Endothelial cell of umbilical vein (primary cell): ENCODE measurements at regions not wholly inside any gene's neighbourhood (a gene's known extent, or its start where the extent isn't known, plus 50 kb on each side); places are given as distances from the start of the nearest gene placed in this dataset.

ENCODE experiments used
- BruUV-seq: library from RNA; stranded (reverse); fragments of 400-500 nt; replicated peaks from 2 replicates; lab custom pipeline; 2021; lab: Mats Ljungman, UMichigan
- CTCF ChIA-PET: fragments of 300-600, 350-600 bp; sonication (Branson Sonifier 250); formaldehyde crosslinking; loops from one replicate; lab custom pipeline; 2021; ENCODE audit warnings: antibody characterized with exemption, inconsistent platforms; lab: Charles Lee
- POLR2A ChIA-PET: fragments of 300-600, 350-600 bp; sonication (Branson Sonifier 250); formaldehyde crosslinking; loops from one replicate; lab custom pipeline; 2021; ENCODE audit warnings: antibody characterized with exemption, inconsistent platforms; lab: Charles Lee
- DNase-seq: peaks from one replicate; pipeline ENCODE4 v3.0.0-alpha.2; 2011; ENCODE audit warnings: low read depth, low spot score
- FAIRE-seq: peaks from 2 replicates; lab custom pipeline; 2011; peaks lifted over from hg19 to GRCh38; lab: Jason Lieb, UNC
- H2AFZ ChIP-seq: 2 replicates; pipeline ENCODE4 v1.6.0; 2012; ENCODE audit warnings: low read depth, low read length, control low read depth, inconsistent platforms
- H3K27ac ChIP-seq: 2 replicates; pipeline ENCODE4 v1.5.1; 2011; ENCODE audit warnings: low read depth, mild to moderate bottlenecking, control low read depth, low read length, moderate library complexity; ENCODE audit not compliant: insufficient read depth
- H3K27me3 ChIP-seq, 2 experiments: 2 replicates each; pipeline versions ENCODE4 v1.6.0 to v1.6.1; 2011; ENCODE audit warnings: low read length in 2 of 2, mixed read lengths in 1 of 2; ENCODE audit not compliant: control insufficient read depth in 2 of 2, insufficient read depth in 2 of 2
- H3K36me3 ChIP-seq, 2 experiments: 2 replicates in 1 of 2; 3 replicates in 1 of 2; pipeline ENCODE4 v1.5.1; 2011; ENCODE audit warnings: low read length in 2 of 2, mild to moderate bottlenecking in 1 of 2, moderate library complexity in 1 of 2; ENCODE audit not compliant: control insufficient read depth in 2 of 2, insufficient read depth in 2 of 2; ENCODE audit errors: extremely low read depth in 1 of 2
- H3K4me1 ChIP-seq: 3 replicates; pipeline ENCODE4 v1.5.1; 2011; ENCODE audit warnings: mild to moderate bottlenecking, low read length; ENCODE audit not compliant: control insufficient read depth, insufficient read depth; ENCODE audit errors: extremely low read depth
- H3K4me2 ChIP-seq: 2 replicates; pipeline ENCODE4 v1.6.1; 2011; ENCODE audit warnings: low read length, control low read depth, mixed read lengths; ENCODE audit not compliant: insufficient read depth
- H3K4me3 ChIP-seq, 3 experiments: fragments of 200-600 bp in 1 of 3; sonication (generic), shearing (Covaris generic) in 1 of 3; replicated peaks in 1 of 3; 2 replicates each; pipeline ENCODE4 v1.5.1; 2011 to 2016; ENCODE audit warnings: control low read depth in 3 of 3, low read length in 3 of 3, mild to moderate bottlenecking in 2 of 3, inconsistent platforms in 1 of 3, low read depth in 1 of 3, moderate library complexity in 1 of 3; ENCODE audit not compliant: insufficient read depth in 1 of 3
- H3K79me2 ChIP-seq: 2 replicates; pipeline ENCODE4 v1.6.0; 2012; ENCODE audit warnings: low read length, inconsistent platforms; ENCODE audit not compliant: control insufficient read depth, insufficient read depth
- H3K9ac ChIP-seq: replicated peaks from 2 replicates; pipeline ENCODE3; 2011; ENCODE audit warnings: low read length, control low read depth; ENCODE audit not compliant: insufficient read depth; ENCODE audit errors: extremely low read depth
- H3K9me1 ChIP-seq: replicated peaks from 3 replicates; pipeline ENCODE4 v1.6.0; 2011; ENCODE audit warnings: mild to moderate bottlenecking, low read length; ENCODE audit not compliant: control insufficient read depth, insufficient read depth; ENCODE audit errors: extremely low read depth
- H3K9me3 ChIP-seq: replicated peaks from 2 replicates; pipeline ENCODE4 v1.5.1; 2012; ENCODE audit warnings: low read length, inconsistent platforms; ENCODE audit not compliant: control insufficient read depth, insufficient read depth
- H4K20me1 ChIP-seq: replicated peaks from 2 replicates; pipeline ENCODE3; 2011; ENCODE audit warnings: mild to moderate bottlenecking, low read length; ENCODE audit not compliant: control insufficient read depth, insufficient read depth; ENCODE audit errors: extremely low read depth
- CTCF ChIP-seq, 2 donors: IDR thresholded peaks; 1 replicate in 1 of 2; 2 replicates in 1 of 2; pipeline ENCODE4 v1.5.1; 2011; ENCODE audit warnings: low read length in 2 of 2, mild to moderate bottlenecking in 2 of 2, moderate library complexity in 2 of 2, control low read depth in 1 of 2, inconsistent platforms in 1 of 2, low read depth in 1 of 2; ENCODE audit not compliant: insufficient read depth in 1 of 2; ENCODE audit errors: extremely low read depth in 1 of 2
- EZH2 ChIP-seq: IDR thresholded peaks from 2 replicates; pipeline ENCODE4 v1.6.1; 2012; ENCODE audit warnings: borderline replicate concordance, low read depth, mild to moderate bottlenecking, moderate library complexity, low read length, inconsistent platforms; ENCODE audit not compliant: severe bottlenecking
- FOS ChIP-seq: IDR thresholded peaks from 2 replicates; pipeline ENCODE4 v1.6.1; 2011; ENCODE audit warnings: mild to moderate bottlenecking, low read length, moderate library complexity, borderline replicate concordance; ENCODE audit not compliant: insufficient read depth
- GATA2 ChIP-seq: IDR thresholded peaks from 2 replicates; pipeline ENCODE4 v1.7.0; 2011; ENCODE audit warnings: low read depth, mild to moderate bottlenecking, moderate library complexity, mixed read lengths, low read length; ENCODE audit not compliant: insufficient read length, insufficient read depth
- JUN ChIP-seq: IDR thresholded peaks from 2 replicates; pipeline ENCODE4 v1.6.1; 2011; ENCODE audit warnings: borderline replicate concordance, low read depth; ENCODE audit not compliant: insufficient read length, insufficient read depth
- MAX ChIP-seq: IDR thresholded peaks from 2 replicates; pipeline ENCODE4 v1.6.1; 2011; ENCODE audit not compliant: insufficient read depth, insufficient read length
- MYC ChIP-seq: IDR thresholded peaks from one replicate; pipeline ENCODE4 v1.6.1; 2011; ENCODE audit warnings: mild to moderate bottlenecking, low read depth, low read length
- POLR2A ChIP-seq: IDR thresholded peaks from 2 replicates; pipeline ENCODE4 v1.6.1; 2012; ENCODE audit warnings: low read depth, mild to moderate bottlenecking, control low read depth, low read length
- POLR2AphosphoS5 ChIP-seq: IDR thresholded peaks from 2 replicates; pipeline ENCODE4 v1.6.1; 2012; ENCODE audit warnings: low read depth, mild to moderate bottlenecking, control low read depth, low read length, moderate library complexity; ENCODE audit not compliant: insufficient read depth
- dilution Hi-C: fragments of 300-500 bp; cut with MboI; formaldehyde crosslinking; loops from one replicate; pipeline ENCODE4 v1.15.0; 2019; ENCODE audit warnings: low sequenced_read_pairs; ENCODE audit not compliant: extremely low pct_ligation_motif_present
- intact Hi-C: fragments of 100-400 bp; cut with micrococcal nuclease; formaldehyde crosslinking; loops from one replicate; pipeline ENCODE4 v1.10.0; 2022

- TF ChIP-seq CTCF (IDR thresholded peaks at IDR 0.05; ENCODE audit: extremely low read depth in 1 of 2, insufficient read depth in 1 of 2, low read depth in 1 of 2, low read length in 2 of 2): no peak
- TF ChIP-seq GATA2: no peak
- no peak for TF ChIP-seq POLR2AphosphoS5
- TF ChIP-seq MAX: no peak
- TF ChIP-seq FOS: no peak
- no peak for TF ChIP-seq POLR2A
- H3K9me3 ChIP-seq: no peaks in the 10 kb centered on the region
- no peak overlapping the region for H3K4me3 ChIP-seq
- H4K20me1 ChIP-seq: no peaks in the 10 kb centered on the region
- no peaks in the 10 kb centered on the region for H3K36me3 ChIP-seq
- no peak overlapping the region for H3K9ac ChIP-seq
- no peak overlapping the region for H2AFZ ChIP-seq
- no peaks in the 10 kb centered on the region for H3K9me1 ChIP-seq
- H3K27me3 ChIP-seq: no peaks in the 10 kb centered on the region
- dilution Hi-C loops: no loop called here
- no peaks in the 10 kb centered on the region for H3K79me2 ChIP-seq
- DNase-seq (no peak), FAIRE-seq (no peak)
- H3K27ac ChIP-seq: no peak overlapping the region
- intact Hi-C loops: no loop called here
- H3K4me1 ChIP-seq: no peaks in the 10 kb centered on the region
- CTCF ChIA-PET: no interaction called here
- no TSS peak for BruUV-seq
- POLR2A ChIA-PET: no interaction called here
- no peak overlapping the region for H3K4me2 ChIP-seq
Measured at GRCh38 chr1:218796773-218797172, 376.9 kb upstream of the LYPLAL1 start.

GRCh38 chr1:218802799-218803198 lies 370.9 kb upstream of the LYPLAL1 start:
- ChIA-PET POLR2A (interaction anchor here (0.6 kb wide), 1 partner anchor 145 kb away, joined by 4 read pairs; no protein-coding TSS in a partner anchor), CTCF (no interaction called here)
- Histone ChIP-seq H3K9me3 (no peaks in the 10 kb centered on the region), H3K4me3 (no peak overlapping the region), H3K27me3 (no peaks in the 10 kb centered on the region), H3K27ac (no peak overlapping the region), H3K4me2 (no peak overlapping the region), H2AFZ (no peak overlapping the region), H4K20me1 (no peaks in the 10 kb centered on the region), H3K9ac (no peak overlapping the region), H3K4me1 (peaks cover 3% of the 10 kb centered on the region), H3K9me1 (no peaks in the 10 kb centered on the region), H3K79me2 (no peaks in the 10 kb centered on the region), H3K36me3 (no peaks in the 10 kb centered on the region)
- no TSS peak for BruUV-seq
- dilution Hi-C loops (no loop called here), intact Hi-C loops (no loop called here)
- TF ChIP-seq POLR2A: no peak
- no peak for TF ChIP-seq MAX
- no peak for TF ChIP-seq GATA2
- no peak for TF ChIP-seq MYC
- TF ChIP-seq POLR2AphosphoS5: no peak
- no peak for TF ChIP-seq FOS
- no peak for TF ChIP-seq CTCF (IDR thresholded peaks at IDR 0.05; ENCODE audit: extremely low read depth in 1 of 2, insufficient read depth in 1 of 2, low read depth in 1 of 2, low read length in 2 of 2)
- no peak for TF ChIP-seq JUN
- no peak for TF ChIP-seq EZH2
- FAIRE-seq (no peak), DNase-seq (no peak)
